HepG2 (cell line): ENCODE measurements at regions not wholly inside any gene's neighbourhood (a gene's known extent, or its start where the extent isn't known, plus 50 kb on each side); places are given as distances from the start of the nearest gene placed in this dataset.
A peak's percentile ranks its signal among the peaks of the same experiment; 100 is the strongest.

Experiments
- BCL3 ChIP-seq: sonication (generic); formaldehyde crosslinking; IDR thresholded peaks from 2 replicates; pipeline ENCODE4 v1.5.1; 2020; ENCODE audit warnings: mild to moderate bottlenecking, missing genetic modification reagents, moderate library complexity
- CREB1 ChIP-seq, 2 experiments: fragments of 450-650 bp in 1 of 2; IDR thresholded peaks; 2 replicates each; pipeline ENCODE4 v1.6.1; 2016 to 2017; ENCODE audit warnings: control low read depth in 1 of 2, mild to moderate bottlenecking in 1 of 2, missing compliant biosample characterization in 1 of 2, missing genetic modification characterization in 1 of 2
- HHEX ChIP-seq: IDR thresholded peaks from 2 replicates; pipeline ENCODE4 v1.6.1; 2016; ENCODE audit warnings: control low read depth
- MBD4 ChIP-seq: IDR thresholded peaks from 2 replicates; pipeline ENCODE4 v1.6.1; 2012; ENCODE audit warnings: low read length, inconsistent platforms, borderline replicate concordance
- MLXIP ChIP-seq: sonication (generic); formaldehyde crosslinking; IDR thresholded peaks from 2 replicates; pipeline ENCODE4 v1.9.0; 2021; ENCODE audit warnings: missing genetic modification reagents, borderline replicate concordance
- PHF8 ChIP-seq: sonication (generic); formaldehyde crosslinking; IDR thresholded peaks from 2 replicates; pipeline ENCODE4 v1.5.0; 2020; ENCODE audit warnings: missing genetic modification reagents
- RELA ChIP-seq: sonication (generic); formaldehyde crosslinking; IDR thresholded peaks from 2 replicates; pipeline ENCODE4 v1.4.0; 2020; ENCODE audit warnings: missing genetic modification reagents
- SOX13 ChIP-seq, 3 experiments: fragments of 450-650 bp in 1 of 3; sonication (generic) in 1 of 3; formaldehyde crosslinking in 1 of 3; IDR thresholded peaks in 2 of 3; conservative IDR thresholded peaks in 1 of 3; 2 replicates each; pipeline versions ENCODE4 v1.5.0 to v1.6.1; 2016 to 2020; ENCODE audit warnings: antibody characterized with exemption in 1 of 3, mild to moderate bottlenecking in 1 of 3, missing compliant biosample characterization in 1 of 3, missing genetic modification reagents in 1 of 3, moderate library complexity in 1 of 3
- SP2 ChIP-seq: sonication (generic); formaldehyde crosslinking; IDR thresholded peaks from 2 replicates; pipeline ENCODE4 v1.5.1; 2020; ENCODE audit warnings: mild to moderate bottlenecking, missing genetic modification reagents
- TCF7L2 ChIP-seq: IDR thresholded peaks from 2 replicates; pipeline ENCODE4 v1.6.1; 2011; ENCODE audit warnings: mild to moderate bottlenecking, low read depth, low read length, moderate library complexity
- YEATS4 ChIP-seq: sonication (generic); formaldehyde crosslinking; IDR thresholded peaks from 2 replicates; pipeline ENCODE4 v1.4.0; 2020; ENCODE audit warnings: missing genetic modification reagents, borderline replicate concordance
- ZNF18 ChIP-seq: sonication (generic); formaldehyde crosslinking; IDR thresholded peaks from 2 replicates; pipeline ENCODE4 v1.8.0; 2022; ENCODE audit warnings: mild to moderate bottlenecking, missing genetic modification reagents; ENCODE audit not compliant: insufficient replicate concordance
- ZNF607 ChIP-seq: sonication (generic); formaldehyde crosslinking; IDR thresholded peaks from 2 replicates; pipeline ENCODE4 v1.5.1; 2020; ENCODE audit warnings: missing genetic modification reagents, mild to moderate bottlenecking, borderline replicate concordance
- ZNF644 ChIP-seq: IDR thresholded peaks from 2 replicates; pipeline ENCODE4 v1.6.1; 2016; ENCODE audit warnings: low read depth
- TF ChIP-seq, protein P1 (sequence below): IDR thresholded peaks from 2 replicates; pipeline ENCODE4 v1.4.0; 2020; ENCODE audit warnings: mild to moderate bottlenecking, missing genetic modification reagents
- TF ChIP-seq, protein P2 (sequence below): sonication (generic); formaldehyde crosslinking; IDR thresholded peaks from 2 replicates; pipeline ENCODE4 v1.5.0; 2020; ENCODE audit warnings: mild to moderate bottlenecking, missing genetic modification reagents

DNA sequence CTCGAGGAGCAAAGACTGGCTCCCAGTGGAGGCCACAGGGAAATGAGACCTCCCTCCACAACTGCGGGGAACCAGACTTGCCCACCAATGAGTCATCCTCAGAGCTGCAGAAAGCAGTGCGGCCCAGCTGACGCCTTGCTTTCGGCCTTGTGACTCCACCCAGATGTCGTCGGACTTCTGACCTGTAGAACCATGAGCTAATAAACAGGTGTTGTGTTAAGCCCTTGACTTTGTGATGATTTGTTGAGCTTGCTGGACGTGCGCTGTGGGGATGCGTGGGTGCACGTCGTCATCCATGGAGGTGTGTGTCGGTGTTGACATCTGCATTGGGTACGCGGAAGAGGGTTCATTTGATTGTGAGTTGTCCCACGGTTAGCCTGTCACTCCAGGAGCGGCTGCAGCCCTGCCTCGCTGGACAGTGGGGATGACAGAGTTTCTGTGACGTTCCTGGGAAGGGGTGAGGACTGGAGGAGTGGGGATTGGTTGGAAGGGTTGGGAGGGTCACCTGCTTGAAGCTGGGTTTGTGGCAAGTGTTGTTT lies 154.1 kb downstream of the SH3BP4 start (continued):
- TF ChIP-seq YEATS4 (CRISPR knock-in tag) (0 out of 2 replicates have a peak, but pooled peaks have one; percentile 37), RELA (CRISPR knock-in tag) (no peak), PHF8 (CRISPR knock-in tag) (0 out of 2 replicates have a peak, but pooled peaks have one; percentile 21), TCF7L2 (no peak), ZNF607 (peak; percentile 21; the same call in 1 of the 2 replicates), SP2 (CRISPR knock-in tag) (0 out of 2 replicates have a peak, but pooled peaks have one; percentile 20), CREB1 (IDR thresholded peaks at IDR 0.05) (peak; percentile 82), CREB1 (CRISPR knock-in tag; IDR thresholded peaks at IDR 0.05) (no peak; the same call in 1 of the 2 replicates), MLXIP (no peak), SOX13 (IDR thresholded peaks at IDR 0.05) (no peak), SOX13 (CRISPR knock-in tag; conservative IDR thresholded peaks at IDR 0.05 in 1 of 2, IDR thresholded peaks at IDR 0.05 in 1 of 2) (0 out of 4 replicates have a peak, but pooled peaks of 1 of the 2 experiments have one; percentile 15), ZNF644 (CRISPR knock-in tag) (peak; percentile 37; the same call in 1 of the 2 replicates), ZNF18 (CRISPR knock-in tag) (no peak), BCL3 (CRISPR knock-in tag) (0 out of 2 replicates have a peak, but pooled peaks have one; percentile 25), MBD4 (no peak), HHEX (CRISPR knock-in tag) (no peak)
- TF ChIP-seq, protein P1, sequence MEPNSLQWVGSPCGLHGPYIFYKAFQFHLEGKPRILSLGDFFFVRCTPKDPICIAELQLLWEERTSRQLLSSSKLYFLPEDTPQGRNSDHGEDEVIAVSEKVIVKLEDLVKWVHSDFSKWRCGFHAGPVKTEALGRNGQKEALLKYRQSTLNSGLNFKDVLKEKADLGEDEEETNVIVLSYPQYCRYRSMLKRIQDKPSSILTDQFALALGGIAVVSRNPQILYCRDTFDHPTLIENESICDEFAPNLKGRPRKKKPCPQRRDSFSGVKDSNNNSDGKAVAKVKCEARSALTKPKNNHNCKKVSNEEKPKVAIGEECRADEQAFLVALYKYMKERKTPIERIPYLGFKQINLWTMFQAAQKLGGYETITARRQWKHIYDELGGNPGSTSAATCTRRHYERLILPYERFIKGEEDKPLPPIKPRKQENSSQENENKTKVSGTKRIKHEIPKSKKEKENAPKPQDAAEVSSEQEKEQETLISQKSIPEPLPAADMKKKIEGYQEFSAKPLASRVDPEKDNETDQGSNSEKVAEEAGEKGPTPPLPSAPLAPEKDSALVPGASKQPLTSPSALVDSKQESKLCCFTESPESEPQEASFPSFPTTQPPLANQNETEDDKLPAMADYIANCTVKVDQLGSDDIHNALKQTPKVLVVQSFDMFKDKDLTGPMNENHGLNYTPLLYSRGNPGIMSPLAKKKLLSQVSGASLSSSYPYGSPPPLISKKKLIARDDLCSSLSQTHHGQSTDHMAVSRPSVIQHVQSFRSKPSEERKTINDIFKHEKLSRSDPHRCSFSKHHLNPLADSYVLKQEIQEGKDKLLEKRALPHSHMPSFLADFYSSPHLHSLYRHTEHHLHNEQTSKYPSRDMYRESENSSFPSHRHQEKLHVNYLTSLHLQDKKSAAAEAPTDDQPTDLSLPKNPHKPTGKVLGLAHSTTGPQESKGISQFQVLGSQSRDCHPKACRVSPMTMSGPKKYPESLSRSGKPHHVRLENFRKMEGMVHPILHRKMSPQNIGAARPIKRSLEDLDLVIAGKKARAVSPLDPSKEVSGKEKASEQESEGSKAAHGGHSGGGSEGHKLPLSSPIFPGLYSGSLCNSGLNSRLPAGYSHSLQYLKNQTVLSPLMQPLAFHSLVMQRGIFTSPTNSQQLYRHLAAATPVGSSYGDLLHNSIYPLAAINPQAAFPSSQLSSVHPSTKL (CRISPR knock-in tag) = peak; percentile 72
- TF ChIP-seq, protein P2, sequence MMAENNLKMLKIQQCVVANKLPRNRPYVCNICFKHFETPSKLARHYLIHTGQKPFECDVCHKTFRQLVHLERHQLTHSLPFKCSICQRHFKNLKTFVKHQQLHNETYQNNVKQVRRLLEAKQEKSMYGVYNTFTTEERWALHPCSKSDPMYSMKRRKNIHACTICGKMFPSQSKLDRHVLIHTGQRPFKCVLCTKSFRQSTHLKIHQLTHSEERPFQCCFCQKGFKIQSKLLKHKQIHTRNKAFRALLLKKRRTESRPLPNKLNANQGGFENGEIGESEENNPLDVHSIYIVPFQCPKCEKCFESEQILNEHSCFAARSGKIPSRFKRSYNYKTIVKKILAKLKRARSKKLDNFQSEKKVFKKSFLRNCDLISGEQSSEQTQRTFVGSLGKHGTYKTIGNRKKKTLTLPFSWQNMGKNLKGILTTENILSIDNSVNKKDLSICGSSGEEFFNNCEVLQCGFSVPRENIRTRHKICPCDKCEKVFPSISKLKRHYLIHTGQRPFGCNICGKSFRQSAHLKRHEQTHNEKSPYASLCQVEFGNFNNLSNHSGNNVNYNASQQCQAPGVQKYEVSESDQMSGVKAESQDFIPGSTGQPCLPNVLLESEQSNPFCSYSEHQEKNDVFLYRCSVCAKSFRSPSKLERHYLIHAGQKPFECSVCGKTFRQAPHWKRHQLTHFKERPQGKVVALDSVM (CRISPR knock-in tag) = peak; percentile 45; the same call in 1 of the 2 replicates
